ENCODE measurements at regions not wholly inside any gene's neighbourhood (a gene's known extent, or its start where the extent isn't known, plus 50 kb on each side); places are given as distances from the start of the nearest gene placed in this dataset.

GRCh38 chr4:74615411-74615810 is 170.5 kb downstream of the AREG start:
- DNase-seq (ENCODE audit: low read depth), result no peak

GRCh38 chr4:74618166-74618565 is 173.2 kb downstream of the AREG start:
- no peak for DNase-seq (ENCODE audit: low read depth)

- DNase-seq (ENCODE audit: low read depth), result peak; percentile 67
Measured at GRCh38 chr4:74618659-74619058, 173.7 kb downstream of the AREG start.

GRCh38 chr4:74619931-74620702 is 174.2 kb downstream of the BTC start:
- DNase-seq (ENCODE audit: low read depth), result no peak

GRCh38 chr4:74621616-74622015 is 172.7 kb downstream of the BTC start:
- DNase-seq (ENCODE audit: low read depth), result no peak

- peak; percentile 67 for DNase-seq (ENCODE audit: low read depth)
Measured at GRCh38 chr4:74623041-74623440, 171.3 kb downstream of the BTC start.

GRCh38 chr4:74624351-74625151 is 169.8 kb downstream of the BTC start:
- peak; percentile 95 for DNase-seq (ENCODE audit: low read depth)

- DNase-seq (ENCODE audit: low read depth), result no peak
Measured at GRCh38 chr4:74625981-74626380, 168.3 kb downstream of the BTC start.

- no peak for DNase-seq (ENCODE audit: low read depth)
Measured at GRCh38 chr4:74627093-74627492, 167.2 kb downstream of the BTC start.

- DNase-seq (ENCODE audit: low read depth), result no peak
Measured at GRCh38 chr4:74627504-74627903, 166.8 kb downstream of the BTC start.

GRCh38 chr4:74628852-74629620 is 165.3 kb downstream of the BTC start:
- DNase-seq (ENCODE audit: low read depth), result peak; percentile 63

- no peak for DNase-seq (ENCODE audit: low read depth)
Measured at GRCh38 chr4:74630551-74630950, 163.8 kb downstream of the BTC start.

- peak; percentile 28 for DNase-seq (ENCODE audit: low read depth)
Measured at GRCh38 chr4:74631338-74631737, 163.0 kb downstream of the BTC start.

- DNase-seq (ENCODE audit: low read depth), result no peak
Measured at GRCh38 chr4:74631988-74632387, 162.3 kb downstream of the BTC start.

GRCh38 chr4:74632634-74633033 is 161.7 kb downstream of the BTC start:
- peak; percentile 82 for DNase-seq (ENCODE audit: low read depth)

- DNase-seq (ENCODE audit: low read depth), result no peak
Measured at GRCh38 chr4:74635074-74635473, 159.2 kb downstream of the BTC start.

- no peak for DNase-seq (ENCODE audit: low read depth)
Measured at GRCh38 chr4:74635490-74636123, 158.7 kb downstream of the BTC start.

GRCh38 chr4:74638001-74638400 is 156.3 kb downstream of the BTC start:
- no peak for DNase-seq (ENCODE audit: low read depth)

- no peak for DNase-seq (ENCODE audit: low read depth)
Measured at GRCh38 chr4:74638689-74639088, 155.6 kb downstream of the BTC start.

- peak; percentile 48 for DNase-seq (ENCODE audit: low read depth)
Measured at GRCh38 chr4:74640111-74640903, 154.0 kb downstream of the BTC start.

- DNase-seq (ENCODE audit: low read depth), result no peak
Measured at GRCh38 chr4:74642006-74642405, 152.3 kb downstream of the BTC start.
